HEK293T (cell line): ENCODE measurements at regions not wholly inside any gene's neighbourhood (a gene's known extent, or its start where the extent isn't known, plus 50 kb on each side); places are given as distances from the start of the nearest gene placed in this dataset.

Experiments
- CTCF ChIA-PET: fragments of 350-600 bp; formaldehyde crosslinking; extraction: SDS; loops from one replicate; lab custom pipeline; 2021; ENCODE audit warnings: antibody characterized with exemption, inconsistent platforms; lab: Yijun Ruan, JAX
- POLR2A ChIA-PET: fragments of 350-600 bp; formaldehyde crosslinking; extraction: SDS; loops from one replicate; lab custom pipeline; 2020; ENCODE audit warnings: antibody characterized with exemption, inconsistent platforms; lab: Yijun Ruan, JAX
- DNase-seq: peaks from one replicate; pipeline ENCODE4 v3.0.0; 2012; ENCODE audit warnings: mixed read lengths; ENCODE audit errors: extremely low spot score
- ARNT ChIP-seq: fragments of 450-650 bp; IDR thresholded peaks from 2 replicates; pipeline ENCODE4 v1.6.1; 2017; ENCODE audit warnings: mild to moderate bottlenecking
- BHLHE40 ChIP-seq: fragments of 450-650 bp; IDR thresholded peaks from 2 replicates; pipeline ENCODE4 v1.6.1; 2016; ENCODE audit warnings: mild to moderate bottlenecking, moderate library complexity, borderline replicate concordance
- CTBP1 ChIP-seq: fragments of 450-650 bp; IDR thresholded peaks from 2 replicates; pipeline ENCODE4 v1.6.1; 2016; ENCODE audit warnings: borderline replicate concordance
- ELF4 ChIP-seq: fragments of 450-650 bp; IDR thresholded peaks from 2 replicates; pipeline ENCODE4 v1.6.1; 2017; ENCODE audit warnings: antibody characterized with exemption
- FOXA1 ChIP-seq: fragments of 450-650 bp; IDR thresholded peaks from 2 replicates; pipeline ENCODE4 v1.6.1; 2016; ENCODE audit warnings: mild to moderate bottlenecking
- FOXK2 ChIP-seq: fragments of 450-650 bp; IDR thresholded peaks from 2 replicates; pipeline ENCODE4 v1.6.1; 2016; ENCODE audit warnings: mild to moderate bottlenecking
- FOXM1 ChIP-seq: fragments of 450-650 bp; IDR thresholded peaks from 2 replicates; pipeline ENCODE4 v1.6.1; 2017; ENCODE audit warnings: mild to moderate bottlenecking, borderline replicate concordance
- HDGF ChIP-seq: fragments of 450-650 bp; IDR thresholded peaks from 2 replicates; pipeline ENCODE4 v1.6.1; 2017; ENCODE audit warnings: antibody characterized with exemption, borderline replicate concordance
- L3MBTL2 ChIP-seq: fragments of 450-650 bp; conservative IDR thresholded peaks from 2 replicates; pipeline ENCODE4 v1.6.1; 2016; ENCODE audit warnings: mild to moderate bottlenecking
- LEF1 ChIP-seq: fragments of 450-650 bp; IDR thresholded peaks from 2 replicates; pipeline ENCODE4 v1.6.1; 2017; ENCODE audit warnings: mild to moderate bottlenecking, borderline replicate concordance
- NFRKB ChIP-seq: fragments of 450-650 bp; IDR thresholded peaks from 2 replicates; pipeline ENCODE4 v1.6.1; 2016; ENCODE audit warnings: mild to moderate bottlenecking, moderate library complexity
- PKNOX1 ChIP-seq: fragments of 450-650 bp; IDR thresholded peaks from 2 replicates; pipeline ENCODE4 v1.6.1; 2016
- SP1 ChIP-seq: fragments of 450-650 bp; IDR thresholded peaks from 2 replicates; pipeline ENCODE4 v1.6.1; 2017
- SUZ12 ChIP-seq: fragments of 450-650 bp; IDR thresholded peaks from 2 replicates; pipeline ENCODE4 v1.6.1; 2016; ENCODE audit warnings: mild to moderate bottlenecking
- TARDBP ChIP-seq: fragments of 450-650 bp; IDR thresholded peaks from 2 replicates; pipeline ENCODE4 v1.6.1; 2016
- ZNF384 ChIP-seq: fragments of 450-650 bp; IDR thresholded peaks from 2 replicates; pipeline ENCODE4 v1.6.1; 2016

GRCh38 chr2:172375251-172375650 lies 52.1 kb upstream of the ITGA6 start:
- CTCF ChIA-PET: no interaction called here
- POLR2A ChIA-PET: no interaction called here
- DNase-seq: no peak
- no peak for TF ChIP-seq ZNF384
- no peak for TF ChIP-seq ELF4

GRCh38 chr2:172376016-172376415 lies 51.4 kb upstream of the ITGA6 start:
- no peak for TF ChIP-seq ELF4
- TF ChIP-seq PKNOX1: no peak
- no peak for TF ChIP-seq TARDBP
- no peak for TF ChIP-seq SUZ12
- TF ChIP-seq ARNT: no peak
- TF ChIP-seq FOXA1: no peak
- no peak for TF ChIP-seq FOXM1
- TF ChIP-seq ZNF384: no peak
- no peak for TF ChIP-seq CTBP1
- TF ChIP-seq FOXK2: no peak
- TF ChIP-seq BHLHE40: no peak
- ChIA-PET POLR2A (no interaction called here), CTCF (no interaction called here)
- DNase-seq: no peak

- ChIA-PET POLR2A (no interaction called here), CTCF (no interaction called here)
- DNase-seq: no peak
- TF ChIP-seq ZNF384 (no peak), SP1 (no peak), SUZ12 (no peak), ARNT (no peak), LEF1 (no peak), CTBP1 (no peak), NFRKB (no peak), BHLHE40 (no peak), FOXA1 (no peak), L3MBTL2 (no peak), FOXK2 (no peak), ELF4 (no peak), HDGF (no peak), PKNOX1 (no peak), FOXM1 (no peak), TARDBP (no peak)
Measured at GRCh38 chr2:172376505-172377125, 50.8 kb upstream of the ITGA6 start.

GRCh38 chr2:172377408-172377807 lies 50.0 kb upstream of the ITGA6 start:
- ChIA-PET CTCF (interaction anchor here (0.8 kb wide), 1 partner anchor 90 kb away, joined by 3 read pairs; no protein-coding TSS in a partner anchor), POLR2A (no interaction called here)
- TF ChIP-seq NFRKB (no peak), SUZ12 (no peak), FOXM1 (no peak), BHLHE40 (no peak), ELF4 (no peak), HDGF (no peak), FOXA1 (no peak), L3MBTL2 (no peak), ARNT (no peak), TARDBP (no peak), LEF1 (no peak), CTBP1 (no peak), ZNF384 (no peak), FOXK2 (no peak), SP1 (no peak)
- DNase-seq: no peak
